HEK293T (cell line): ENCODE measurements at regions not wholly inside any gene's neighbourhood (a gene's known extent, or its start where the extent isn't known, plus 50 kb on each side); places are given as distances from the start of the nearest gene placed in this dataset.

Experiments used
- ARNT ChIP-seq: fragments of 450-650 bp; IDR thresholded peaks from 2 replicates; pipeline ENCODE4 v1.6.1; 2017; ENCODE audit warnings: mild to moderate bottlenecking
- BHLHE40 ChIP-seq: fragments of 450-650 bp; IDR thresholded peaks from 2 replicates; pipeline ENCODE4 v1.6.1; 2016; ENCODE audit warnings: mild to moderate bottlenecking, moderate library complexity, borderline replicate concordance
- FOXK2 ChIP-seq: fragments of 450-650 bp; IDR thresholded peaks from 2 replicates; pipeline ENCODE4 v1.6.1; 2016; ENCODE audit warnings: mild to moderate bottlenecking
- FOXM1 ChIP-seq: fragments of 450-650 bp; IDR thresholded peaks from 2 replicates; pipeline ENCODE4 v1.6.1; 2017; ENCODE audit warnings: mild to moderate bottlenecking, borderline replicate concordance
- HDGF ChIP-seq: fragments of 450-650 bp; IDR thresholded peaks from 2 replicates; pipeline ENCODE4 v1.6.1; 2017; ENCODE audit warnings: antibody characterized with exemption, borderline replicate concordance
- LEF1 ChIP-seq: fragments of 450-650 bp; IDR thresholded peaks from 2 replicates; pipeline ENCODE4 v1.6.1; 2017; ENCODE audit warnings: mild to moderate bottlenecking, borderline replicate concordance
- NFRKB ChIP-seq: fragments of 450-650 bp; IDR thresholded peaks from 2 replicates; pipeline ENCODE4 v1.6.1; 2016; ENCODE audit warnings: mild to moderate bottlenecking, moderate library complexity
- PKNOX1 ChIP-seq: fragments of 450-650 bp; IDR thresholded peaks from 2 replicates; pipeline ENCODE4 v1.6.1; 2016
- SP1 ChIP-seq: fragments of 450-650 bp; IDR thresholded peaks from 2 replicates; pipeline ENCODE4 v1.6.1; 2017
- SUZ12 ChIP-seq: fragments of 450-650 bp; IDR thresholded peaks from 2 replicates; pipeline ENCODE4 v1.6.1; 2016; ENCODE audit warnings: mild to moderate bottlenecking
- TARDBP ChIP-seq: fragments of 450-650 bp; IDR thresholded peaks from 2 replicates; pipeline ENCODE4 v1.6.1; 2016
- ZNF384 ChIP-seq: fragments of 450-650 bp; IDR thresholded peaks from 2 replicates; pipeline ENCODE4 v1.6.1; 2016

- TF ChIP-seq SP1 (no peak), HDGF (no peak), NFRKB (no peak), FOXK2 (no peak), ARNT (no peak), ZNF384 (no peak), SUZ12 (no peak), PKNOX1 (no peak), LEF1 (no peak), FOXM1 (no peak), TARDBP (no peak), BHLHE40 (no peak)
Observed at GRCh38 chr9:23041466-23041865, 594.8 kb downstream of the DMRTA1 start.
